ENCODE measurements at regions not wholly inside any gene's neighbourhood (a gene's known extent, or its start where the extent isn't known, plus 50 kb on each side); places are given as distances from the start of the nearest gene placed in this dataset.

- Histone ChIP-seq H3K9me3 (no peaks in the 10 kb centered on the region), H3K4me1 (no peaks in the 10 kb centered on the region), H3K27ac (no peak overlapping the region), H3K27me3 (no peaks in the 10 kb centered on the region), H3K36me3 (no peaks in the 10 kb centered on the region), H3K4me3 (no peak overlapping the region)
- no peak for DNase-seq (ENCODE audit: low spot score in 2 of 2)
- intact Hi-C loops (cut with DNase I), result no loop called here
- TF ChIP-seq CTCF (IDR thresholded peaks at IDR 0.05), result no peak
These were observed 132.0 kb upstream of the NFIB start for GRCh38 chr9:14445946-14446345.

DNA sequence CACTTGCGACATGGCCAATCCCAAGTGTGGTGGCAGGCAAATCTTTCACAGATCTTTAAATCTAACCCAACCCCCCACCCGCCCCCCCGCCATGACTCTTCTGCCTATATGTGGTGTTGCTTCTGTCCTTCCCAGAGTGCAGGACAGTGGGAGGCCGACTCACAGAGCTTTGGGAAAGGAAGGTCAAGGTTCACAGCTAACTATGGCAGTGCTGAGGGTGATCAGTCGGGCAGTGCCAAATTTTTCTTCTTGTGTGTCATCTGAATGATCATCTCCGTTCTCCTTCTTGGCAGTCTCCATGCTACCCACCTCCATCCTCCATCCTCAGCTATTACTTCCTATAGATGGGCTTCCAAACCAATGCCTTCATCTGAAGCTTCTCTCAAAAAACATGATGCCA lies 129.0 kb upstream of the NFIB start:
- intact Hi-C loops (cut with DNase I), result no loop called here
- Histone ChIP-seq H3K4me1 (no peaks in the 10 kb centered on the region), H3K36me3 (no peaks in the 10 kb centered on the region), H3K4me3 (no peak overlapping the region), H3K27ac (no peak overlapping the region), H3K9me3 (no peaks in the 10 kb centered on the region), H3K27me3 (no peaks in the 10 kb centered on the region)
- no peak for DNase-seq (ENCODE audit: low spot score in 2 of 2)
- TF ChIP-seq CTCF (IDR thresholded peaks at IDR 0.05), result no peak

GRCh38 chr9:14441976-14442651 lies 128.2 kb upstream of the NFIB start:
- TF ChIP-seq CTCF (IDR thresholded peaks at IDR 0.05), result no peak
- DNase-seq (ENCODE audit: low spot score in 2 of 2), result no peak
- intact Hi-C loops (cut with DNase I), result no loop called here
- H3K27me3 ChIP-seq, result no peaks in the 10 kb centered on the region
- no peak overlapping the region for H3K27ac ChIP-seq
- no peaks in the 10 kb centered on the region for H3K4me1 ChIP-seq
- no peak overlapping the region for H3K4me3 ChIP-seq
- H3K36me3 ChIP-seq, result no peaks in the 10 kb centered on the region
- no peaks in the 10 kb centered on the region for H3K9me3 ChIP-seq

DNA sequence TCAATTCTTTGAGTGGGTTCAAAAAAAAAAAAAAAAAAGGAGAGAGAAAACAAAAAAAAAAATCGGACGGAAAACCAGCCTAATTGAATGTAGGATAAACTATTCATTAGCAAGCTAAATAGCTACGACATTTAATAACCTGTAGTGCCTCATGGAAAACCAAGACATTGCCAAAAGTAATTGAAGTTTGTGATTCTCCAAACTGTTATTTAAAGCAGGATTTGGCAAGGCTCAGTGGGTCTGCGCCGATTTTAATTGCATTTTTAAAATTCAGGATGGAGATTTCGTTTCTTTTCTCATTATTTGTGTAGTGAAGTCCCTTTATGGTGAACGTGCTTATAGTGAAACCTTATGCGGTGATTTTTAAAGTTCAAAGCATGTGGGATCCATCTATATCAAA lies 127.2 kb upstream of the NFIB start:
- H3K36me3 ChIP-seq, result no peaks in the 10 kb centered on the region
- no peak overlapping the region for H3K27ac ChIP-seq
- no peak for TF ChIP-seq CTCF (IDR thresholded peaks at IDR 0.05)
- H3K27me3 ChIP-seq, result no peaks in the 10 kb centered on the region
- no peaks in the 10 kb centered on the region for H3K4me1 ChIP-seq
- intact Hi-C loops (cut with DNase I), result no loop called here
- DNase-seq (ENCODE audit: low spot score in 2 of 2), result no peak
- H3K9me3 ChIP-seq, result no peaks in the 10 kb centered on the region
- H3K4me3 ChIP-seq, result no peak overlapping the region

DNA sequence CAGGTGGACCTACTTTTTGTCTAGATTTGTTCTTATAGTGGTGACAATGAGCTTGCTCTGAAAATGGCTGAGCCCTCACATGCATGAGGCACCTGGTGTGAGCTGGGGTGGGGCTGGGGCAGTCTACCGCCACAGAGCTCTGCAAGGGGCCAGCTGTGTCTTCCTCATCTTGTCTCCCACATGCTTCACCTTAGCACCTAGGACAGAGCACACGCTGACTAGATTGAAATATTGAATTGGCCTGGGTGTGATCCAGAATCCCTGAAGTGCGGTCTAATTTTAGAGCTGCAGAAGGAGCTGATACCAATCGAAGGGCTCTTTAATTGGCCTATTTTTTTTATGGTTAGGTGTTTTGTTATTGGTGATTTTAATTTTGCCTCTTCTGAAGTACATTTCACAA lies 126.1 kb upstream of the NFIB start:
- no peaks in the 10 kb centered on the region for H3K9me3 ChIP-seq
- no peak overlapping the region for H3K27ac ChIP-seq
- no peaks in the 10 kb centered on the region for H3K27me3 ChIP-seq
- no peak for DNase-seq (ENCODE audit: low spot score in 2 of 2)
- H3K4me3 ChIP-seq, result no peak overlapping the region
- H3K36me3 ChIP-seq, result no peaks in the 10 kb centered on the region
- no peak for TF ChIP-seq CTCF (IDR thresholded peaks at IDR 0.05)
- no peaks in the 10 kb centered on the region for H3K4me1 ChIP-seq
- intact Hi-C loops (cut with DNase I), result no loop called here

DNA sequence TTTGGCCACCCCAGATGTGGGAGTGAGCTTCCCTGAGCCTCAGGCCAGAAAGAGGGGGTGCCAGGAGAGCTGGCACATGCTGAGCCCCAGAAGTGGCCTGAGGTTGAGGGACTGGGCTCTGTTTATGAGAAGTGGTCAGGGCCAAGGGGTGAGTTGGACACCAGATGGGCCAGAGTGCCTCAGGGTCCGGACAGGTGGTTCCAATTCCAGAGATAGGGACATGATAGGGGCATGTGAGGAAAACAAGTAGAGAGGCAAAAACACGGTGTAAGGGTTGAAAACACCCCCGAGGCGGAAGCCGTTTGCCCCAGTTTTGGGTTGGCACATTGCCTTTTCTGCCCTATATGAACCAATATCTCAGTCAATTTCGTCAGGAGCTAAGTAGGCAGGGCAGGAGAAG lies 125.6 kb upstream of the NFIB start:
- TF ChIP-seq CTCF (IDR thresholded peaks at IDR 0.05), result no peak
- no peaks in the 10 kb centered on the region for H3K4me1 ChIP-seq

More for the DNA sequence above, 125.6 kb upstream of the NFIB start:
- H3K4me3 ChIP-seq, result no peak overlapping the region
- H3K9me3 ChIP-seq, result no peaks in the 10 kb centered on the region
- H3K36me3 ChIP-seq, result no peaks in the 10 kb centered on the region
- H3K27me3 ChIP-seq, result no peaks in the 10 kb centered on the region
- intact Hi-C loops (cut with DNase I), result loop anchor here (10.0 kb wide), 1 partner anchor 1725 kb away; no protein-coding TSS in a partner anchor
- DNase-seq (ENCODE audit: low spot score in 2 of 2), result no peak
- H3K27ac ChIP-seq, result no peak overlapping the region
